ENCODE measurements at regions not wholly inside any gene's neighbourhood (a gene's known extent, or its start where the extent isn't known, plus 50 kb on each side); places are given as distances from the start of the nearest gene placed in this dataset.

DNA sequence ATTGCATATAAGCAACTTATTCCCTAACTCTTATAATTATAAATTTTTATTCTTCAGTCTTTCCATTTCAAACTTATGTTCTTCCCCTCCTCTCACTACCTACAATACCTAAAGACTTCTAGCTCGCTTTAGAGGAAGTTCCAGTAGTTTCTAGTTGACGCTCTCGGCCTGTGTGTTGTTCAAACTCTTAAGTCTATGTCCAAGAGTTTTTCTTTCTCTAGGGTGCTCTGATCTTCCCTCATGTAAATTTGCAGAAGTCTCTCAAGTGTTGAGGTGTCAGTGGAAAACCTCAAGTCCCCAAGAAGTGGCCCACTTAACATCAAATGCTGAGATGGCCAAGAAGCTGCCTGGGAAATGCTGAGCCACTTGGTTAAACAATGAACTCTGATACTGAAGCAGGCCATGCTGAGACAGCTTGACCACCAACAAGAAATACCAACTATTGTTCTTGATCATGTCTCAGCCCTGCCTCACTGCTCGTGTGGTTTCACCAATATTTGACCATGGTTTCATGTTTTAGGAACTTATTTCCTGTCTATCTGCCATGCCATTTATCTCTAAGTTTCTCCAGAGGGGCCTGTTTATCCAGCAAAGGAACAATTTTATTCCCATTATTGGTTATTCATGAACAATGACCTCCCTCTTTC lies 100.9 kb upstream of the TCF21 start (continued):
- TF ChIP-seq ZNF263 (CRISPR knock-in tag; IDR thresholded peaks at IDR 0.05; ENCODE audit: borderline replicate concordance) (no peak), ASH1L (IDR thresholded peaks at IDR 0.05; ENCODE audit: borderline replicate concordance, low read depth, partially characterized antibody) (no peak), THRAP3 (IDR thresholded peaks at IDR 0.05; ENCODE audit: borderline replicate concordance) (no peak), SMAD1 (IDR thresholded peaks at IDR 0.05; ENCODE audit: low read depth, low read length, partially characterized antibody) (no peak), ZBTB7A (IDR thresholded peaks at IDR 0.05; ENCODE audit: borderline replicate concordance, control insufficient read depth, low read depth, low read length) (no peak), ZNF644 (tag; IDR thresholded peaks at IDR 0.05; ENCODE audit: low read depth) (no peak), ZNF584 (CRISPR knock-in tag; IDR thresholded peaks at IDR 0.05; ENCODE audit: low read depth) (no peak)

DNA sequence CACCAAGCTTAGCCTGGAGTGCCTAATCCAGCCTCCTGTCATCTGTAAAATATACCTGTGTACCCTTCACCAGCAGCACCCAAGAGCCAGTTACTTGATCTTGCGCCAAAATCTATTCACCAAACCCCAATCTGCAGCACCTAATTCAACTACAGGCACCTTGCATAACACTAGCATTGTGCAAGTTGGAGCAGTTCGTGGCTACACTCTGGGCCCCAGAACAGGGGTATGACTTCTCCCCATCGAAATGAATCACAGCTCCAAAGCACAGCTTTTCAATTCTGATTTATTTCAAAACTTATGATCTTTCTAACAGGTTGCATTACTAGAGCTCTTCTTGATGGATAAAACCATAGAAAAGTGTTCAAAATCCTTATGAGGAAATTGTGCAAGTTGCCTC lies 100.4 kb upstream of the TCF21 start:
- DNase-seq (ENCODE audit: extremely low read depth in 1 of 4, low spot score in 3 of 4), result no peak
- no peak for ATAC-seq
- Histone ChIP-seq H3K9me1 (ENCODE audit: control insufficient read depth, insufficient read depth, low read length) (no peaks in the 10 kb centered on the region), H3K4me3 (no peak overlapping the region), H3K36me3 (ENCODE audit: control insufficient read depth, insufficient read depth, low read length) (no peaks in the 10 kb centered on the region), H3K79me2 (ENCODE audit: control insufficient read depth, insufficient read depth, low read length) (no peaks in the 10 kb centered on the region), H3K4me2 (ENCODE audit: insufficient read depth, low read length) (no peak overlapping the region), H3K27ac (ENCODE audit: extremely low read depth, low read depth, low read length) (no peak overlapping the region), H3K9ac (ENCODE audit: insufficient read depth in 1 of 2, low read depth in 2 of 2, low read length in 2 of 2) (no peak overlapping the region), H2AFZ (ENCODE audit: low read depth, low read length) (no peak overlapping the region), H4K20me1 (replicated peaks; ENCODE audit: control insufficient read depth, insufficient read depth, low read length) (no peaks in the 10 kb centered on the region), H3K9me3 (replicated peaks; ENCODE audit: control insufficient read depth, insufficient read depth, low read depth, low read length) (no peaks in the 10 kb centered on the region), H3K27me3 (ENCODE audit: control insufficient read depth in 2 of 2, insufficient read depth in 2 of 2, low read length in 2 of 2) (no peaks in the 10 kb centered on the region; a peak in 1 of 5 replicates), H3K4me1 (replicated peaks in 1 of 2; ENCODE audit: control insufficient read depth in 2 of 2, insufficient read depth in 2 of 2, low read length in 2 of 2) (no peaks in the 10 kb centered on the region)
- FAIRE-seq, result no peak
- WGBS (ENCODE audit: insufficient coverage, low coverage, missing lambda C conversion rate), result 3% methylated on average over 3 of the region's 3 CpGs
- ChIA-PET POLR2A (interaction anchor here (0.7 kb wide), 1 partner anchor 708 kb away, joined by 3 read pairs; no protein-coding TSS in a partner anchor), CTCF (ENCODE audit: low intra/inter-chr PET ratio) (no interaction called here)
- intact Hi-C loops (cut with micrococcal nuclease) (no loop called here), in situ Hi-C loops (cut with MboI) (no loop called here)
- BruUV-seq (replicated peaks), result no TSS peak
- TF ChIP-seq ELF1 (tag; IDR thresholded peaks at IDR 0.05), result no peak
- no peak for TF ChIP-seq ZNF778 (CRISPR knock-in tag; IDR thresholded peaks at IDR 0.05)
- TF ChIP-seq TARDBP (IDR thresholded peaks at IDR 0.05), result no peak
- TF ChIP-seq, protein P1, sequence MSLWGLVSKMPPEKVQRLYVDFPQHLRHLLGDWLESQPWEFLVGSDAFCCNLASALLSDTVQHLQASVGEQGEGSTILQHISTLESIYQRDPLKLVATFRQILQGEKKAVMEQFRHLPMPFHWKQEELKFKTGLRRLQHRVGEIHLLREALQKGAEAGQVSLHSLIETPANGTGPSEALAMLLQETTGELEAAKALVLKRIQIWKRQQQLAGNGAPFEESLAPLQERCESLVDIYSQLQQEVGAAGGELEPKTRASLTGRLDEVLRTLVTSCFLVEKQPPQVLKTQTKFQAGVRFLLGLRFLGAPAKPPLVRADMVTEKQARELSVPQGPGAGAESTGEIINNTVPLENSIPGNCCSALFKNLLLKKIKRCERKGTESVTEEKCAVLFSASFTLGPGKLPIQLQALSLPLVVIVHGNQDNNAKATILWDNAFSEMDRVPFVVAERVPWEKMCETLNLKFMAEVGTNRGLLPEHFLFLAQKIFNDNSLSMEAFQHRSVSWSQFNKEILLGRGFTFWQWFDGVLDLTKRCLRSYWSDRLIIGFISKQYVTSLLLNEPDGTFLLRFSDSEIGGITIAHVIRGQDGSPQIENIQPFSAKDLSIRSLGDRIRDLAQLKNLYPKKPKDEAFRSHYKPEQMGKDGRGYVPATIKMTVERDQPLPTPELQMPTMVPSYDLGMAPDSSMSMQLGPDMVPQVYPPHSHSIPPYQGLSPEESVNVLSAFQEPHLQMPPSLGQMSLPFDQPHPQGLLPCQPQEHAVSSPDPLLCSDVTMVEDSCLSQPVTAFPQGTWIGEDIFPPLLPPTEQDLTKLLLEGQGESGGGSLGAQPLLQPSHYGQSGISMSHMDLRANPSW (CRISPR knock-in tag; IDR thresholded peaks at IDR 0.05), result no peak
- TF ChIP-seq ZFP30 (CRISPR knock-in tag; IDR thresholded peaks at IDR 0.05; ENCODE audit: borderline replicate concordance), result no peak
- TF ChIP-seq, protein P2, sequence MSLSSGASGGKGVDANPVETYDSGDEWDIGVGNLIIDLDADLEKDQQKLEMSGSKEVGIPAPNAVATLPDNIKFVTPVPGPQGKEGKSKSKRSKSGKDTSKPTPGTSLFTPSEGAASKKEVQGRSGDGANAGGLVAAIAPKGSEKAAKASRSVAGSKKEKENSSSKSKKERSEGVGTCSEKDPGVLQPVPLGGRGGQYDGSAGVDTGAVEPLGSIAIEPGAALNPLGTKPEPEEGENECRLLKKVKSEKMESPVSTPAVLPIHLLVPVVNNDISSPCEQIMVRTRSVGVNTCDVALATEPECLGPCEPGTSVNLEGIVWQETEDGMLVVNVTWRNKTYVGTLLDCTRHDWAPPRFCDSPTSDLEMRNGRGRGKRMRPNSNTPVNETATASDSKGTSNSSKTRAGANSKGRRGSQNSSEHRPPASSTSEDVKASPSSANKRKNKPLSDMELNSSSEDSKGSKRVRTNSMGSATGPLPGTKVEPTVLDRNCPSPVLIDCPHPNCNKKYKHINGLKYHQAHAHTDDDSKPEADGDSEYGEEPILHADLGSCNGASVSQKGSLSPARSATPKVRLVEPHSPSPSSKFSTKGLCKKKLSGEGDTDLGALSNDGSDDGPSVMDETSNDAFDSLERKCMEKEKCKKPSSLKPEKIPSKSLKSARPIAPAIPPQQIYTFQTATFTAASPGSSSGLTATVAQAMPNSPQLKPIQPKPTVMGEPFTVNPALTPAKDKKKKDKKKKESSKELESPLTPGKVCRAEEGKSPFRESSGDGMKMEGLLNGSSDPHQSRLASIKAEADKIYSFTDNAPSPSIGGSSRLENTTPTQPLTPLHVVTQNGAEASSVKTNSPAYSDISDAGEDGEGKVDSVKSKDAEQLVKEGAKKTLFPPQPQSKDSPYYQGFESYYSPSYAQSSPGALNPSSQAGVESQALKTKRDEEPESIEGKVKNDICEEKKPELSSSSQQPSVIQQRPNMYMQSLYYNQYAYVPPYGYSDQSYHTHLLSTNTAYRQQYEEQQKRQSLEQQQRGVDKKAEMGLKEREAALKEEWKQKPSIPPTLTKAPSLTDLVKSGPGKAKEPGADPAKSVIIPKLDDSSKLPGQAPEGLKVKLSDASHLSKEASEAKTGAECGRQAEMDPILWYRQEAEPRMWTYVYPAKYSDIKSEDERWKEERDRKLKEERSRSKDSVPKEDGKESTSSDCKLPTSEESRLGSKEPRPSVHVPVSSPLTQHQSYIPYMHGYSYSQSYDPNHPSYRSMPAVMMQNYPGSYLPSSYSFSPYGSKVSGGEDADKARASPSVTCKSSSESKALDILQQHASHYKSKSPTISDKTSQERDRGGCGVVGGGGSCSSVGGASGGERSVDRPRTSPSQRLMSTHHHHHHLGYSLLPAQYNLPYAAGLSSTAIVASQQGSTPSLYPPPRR (CRISPR knock-in tag; IDR thresholded peaks at IDR 0.05; ENCODE audit: borderline replicate concordance), result no peak

Measured in K562 (cell line).